GM23338 (cell line): ENCODE measurements at regions not wholly inside any gene's neighbourhood (a gene's known extent, or its start where the extent isn't known, plus 50 kb on each side); places are given as distances from the start of the nearest gene placed in this dataset.
"Not testable (repeated sequence)": the region's sequence is repeated elsewhere in the genome, so short reads cannot be mapped to it uniquely, and the experiment has no call there.

ENCODE experiments used
- ATAC-seq: fragments of 200-7000 bp; cut with Tn5 transposase; 3 replicates; pipeline ENCODE4 v1.9.1; 2020
- DNase-seq: peaks from one replicate; pipeline ENCODE4 v3.0.0-alpha.2; 2015; ENCODE audit warnings: low spot score
- H2AFZ ChIP-seq: fragments of 200-600 bp; sonication (generic); 2 replicates; pipeline ENCODE4 v1.8.0; 2016; ENCODE audit warnings: antibody characterized with exemption, mild to moderate bottlenecking, moderate library complexity
- H3F3A ChIP-seq: fragments of 200-600 bp; sonication (generic); replicated peaks from 2 replicates; pipeline ENCODE4 v1.8.0; 2017; ENCODE audit warnings: antibody characterized with exemption, mixed run types, low read depth
- H3K27ac ChIP-seq: fragments of 200-600 bp; sonication (generic); 2 replicates; pipeline ENCODE4 v1.6.1; 2016; ENCODE audit warnings: low read depth
- H3K27me3 ChIP-seq: fragments of 200-600 bp; sonication (generic); 2 replicates; pipeline ENCODE4 v1.8.0; 2016; ENCODE audit warnings: mild to moderate bottlenecking, mixed run types, moderate library complexity; ENCODE audit not compliant: insufficient read depth
- H3K36me3 ChIP-seq: fragments of 200-600 bp; sonication (generic); 2 replicates; pipeline ENCODE4 v1.8.0; 2016; ENCODE audit warnings: mild to moderate bottlenecking; ENCODE audit not compliant: insufficient read depth
- H3K4me1 ChIP-seq: fragments of 200-600 bp; sonication (generic); 2 replicates; pipeline ENCODE4 v1.8.0; 2016; ENCODE audit warnings: mild to moderate bottlenecking, moderate library complexity; ENCODE audit not compliant: insufficient read depth
- H3K4me2 ChIP-seq: fragments of 200-600 bp; sonication (generic); 2 replicates; pipeline ENCODE4 v1.7.1; 2017; ENCODE audit warnings: mixed run types
- H3K4me3 ChIP-seq: fragments of 200-600 bp; sonication (generic); 2 replicates; pipeline ENCODE4 v1.6.1; 2016; ENCODE audit warnings: mixed run types
- H3K79me2 ChIP-seq: fragments of 200-600 bp; sonication (generic); replicated peaks from 2 replicates; pipeline ENCODE4 v1.8.0; 2017; ENCODE audit warnings: mild to moderate bottlenecking; ENCODE audit not compliant: insufficient read depth
- H3K9me2 ChIP-seq: fragments of 200-600 bp; sonication (generic); 2 replicates; pipeline ENCODE4 v1.8.0; 2017; ENCODE audit not compliant: insufficient read depth
- H4K20me1 ChIP-seq: fragments of 200-600 bp; sonication (generic); replicated peaks from 2 replicates; pipeline ENCODE4 v1.8.0; 2017; ENCODE audit warnings: mild to moderate bottlenecking; ENCODE audit not compliant: insufficient read depth
- H3K27ac Mint-ChIP-seq: 2 replicates; pipeline ENCODE4 v1.8.0; 2020; ENCODE audit warnings: inconsistent platforms, mild to moderate bottlenecking, moderate library complexity, mixed read lengths
- H3K27me3 Mint-ChIP-seq: 3 replicates; pipeline ENCODE4 v1.8.0; 2022; ENCODE audit warnings: low read depth, mild to moderate bottlenecking, moderate library complexity, mixed read lengths, inconsistent platforms; ENCODE audit not compliant: insufficient read depth, poor library complexity
- H3K36me3 Mint-ChIP-seq: 3 replicates; pipeline ENCODE4 v1.8.0; 2021; ENCODE audit warnings: low read depth, mild to moderate bottlenecking, inconsistent platforms, moderate library complexity, mixed read lengths
- H3K4me1 Mint-ChIP-seq: 3 replicates; pipeline ENCODE4 v1.8.0; 2020; ENCODE audit warnings: mild to moderate bottlenecking, inconsistent platforms, mixed read lengths
- H3K4me3 Mint-ChIP-seq: 3 replicates; pipeline ENCODE4 v1.8.0; 2021; ENCODE audit warnings: moderate library complexity, mild to moderate bottlenecking, inconsistent platforms, mixed read lengths
- H3K9me3 Mint-ChIP-seq: 3 replicates; pipeline ENCODE4 v1.8.0; 2020; ENCODE audit warnings: moderate library complexity, mild to moderate bottlenecking, inconsistent platforms, mixed read lengths
- CTCF ChIP-seq, 2 experiments: fragments of 200-600 bp in 1 of 2; sonication (generic) in 1 of 2; conservative IDR thresholded peaks; 2 replicates each; pipeline versions ENCODE4 v1.5.1 to v1.6.1; 2016 to 2017; ENCODE audit warnings: antibody characterized with exemption in 2 of 2, low read depth in 2 of 2, mild to moderate bottlenecking in 2 of 2, moderate library complexity in 1 of 2
- EZH2 ChIP-seq: fragments of 200-600 bp; sonication (generic); IDR thresholded peaks from one replicate; pipeline ENCODE4 v1.8.0; 2017; ENCODE audit warnings: antibody characterized with exemption, mild to moderate bottlenecking, low read depth; ENCODE audit not compliant: unreplicated experiment
- JUNB ChIP-seq: IDR thresholded peaks from one replicate; pipeline ENCODE4 v1.6.1; 2016; ENCODE audit warnings: antibody characterized with exemption; ENCODE audit not compliant: unreplicated experiment
- REST ChIP-seq: IDR thresholded peaks from one replicate; pipeline ENCODE4 v1.6.1; 2018; ENCODE audit warnings: antibody characterized with exemption; ENCODE audit not compliant: unreplicated experiment
- STAT1 ChIP-seq: IDR thresholded peaks from one replicate; pipeline ENCODE4 v1.6.1; 2016; ENCODE audit warnings: antibody characterized with exemption; ENCODE audit not compliant: unreplicated experiment
- ZNF331 ChIP-seq: fragments of 250-450 bp; sonication (Bioruptor Pico); IDR thresholded peaks from 2 replicates; pipeline ENCODE4 v1.5.0; 2020; ENCODE audit warnings: low read depth, mild to moderate bottlenecking, moderate library complexity

GRCh38 chr3:89958163-89958562, 850.7 kb downstream of the EPHA3 start:
- not testable (repeated sequence) for H3K36me3 Mint-ChIP-seq, H3K4me3 ChIP-seq, H4K20me1 ChIP-seq, ATAC-seq, H3F3A ChIP-seq, H3K27ac Mint-ChIP-seq, H2AFZ ChIP-seq, DNase-seq, H3K27me3 Mint-ChIP-seq, H3K27me3 ChIP-seq, H3K4me1 Mint-ChIP-seq, H3K36me3 ChIP-seq, H3K4me2 ChIP-seq, H3K27ac ChIP-seq, H3K79me2 ChIP-seq, H3K4me3 Mint-ChIP-seq, H3K4me1 ChIP-seq
- TF ChIP-seq CTCF (conservative IDR thresholded peaks at IDR 0.05; ENCODE audit: low read depth in 2 of 2): peak in 1 of 2 experiments; percentile 19; a peak in 3 of 4 replicates
- peaks cover 12% of the 10 kb centered on the region for H3K9me3 Mint-ChIP-seq
- H3K9me2 ChIP-seq: peaks cover 14% of the 10 kb centered on the region

- Histone ChIP-seq H4K20me1 (no peaks in the 10 kb centered on the region), H3K27me3 (no peaks in the 10 kb centered on the region), H3K4me2 (no peak overlapping the region), H3K4me3 (no peak overlapping the region), H3K4me1 (no peaks in the 10 kb centered on the region), H3K79me2 (no peaks in the 10 kb centered on the region), H2AFZ (peak overlapping the region; percentile 64; the same call in 1 of the 2 replicates), H3K27ac (no peak overlapping the region), H3F3A (no peaks in the 10 kb centered on the region), H3K9me2 (peaks cover 3% of the 10 kb centered on the region; the same call in 1 of the 2 replicates), H3K36me3 (no peaks in the 10 kb centered on the region)
- ATAC-seq: no peak
- peaks cover 12% of the 10 kb centered on the region for H3K9me3 Mint-ChIP-seq
- no peak overlapping the region for H3K27ac Mint-ChIP-seq
- no peak for TF ChIP-seq EZH2
- TF ChIP-seq CTCF (conservative IDR thresholded peaks at IDR 0.05; ENCODE audit: low read depth in 2 of 2): no peak
- no peak for TF ChIP-seq STAT1
- no peak for TF ChIP-seq ZNF331 (CRISPR knock-in tag)
- no peak for TF ChIP-seq REST
- TF ChIP-seq JUNB: no peak
- no peaks in the 10 kb centered on the region for H3K4me1 Mint-ChIP-seq
- no peaks in the 10 kb centered on the region for H3K27me3 Mint-ChIP-seq
- peaks cover 3% of the 10 kb centered on the region; the same call in 2 of the 3 replicates for H3K36me3 Mint-ChIP-seq
- no peak for DNase-seq
- no peak overlapping the region for H3K4me3 Mint-ChIP-seq
These were observed 856.9 kb downstream of the EPHA3 start for GRCh38 chr3:89964347-89964746.
